ENCODE measurements at regions not wholly inside any gene's neighbourhood (a gene's known extent, or its start where the extent isn't known, plus 50 kb on each side); places are given as distances from the start of the nearest gene placed in this dataset.

DNA sequence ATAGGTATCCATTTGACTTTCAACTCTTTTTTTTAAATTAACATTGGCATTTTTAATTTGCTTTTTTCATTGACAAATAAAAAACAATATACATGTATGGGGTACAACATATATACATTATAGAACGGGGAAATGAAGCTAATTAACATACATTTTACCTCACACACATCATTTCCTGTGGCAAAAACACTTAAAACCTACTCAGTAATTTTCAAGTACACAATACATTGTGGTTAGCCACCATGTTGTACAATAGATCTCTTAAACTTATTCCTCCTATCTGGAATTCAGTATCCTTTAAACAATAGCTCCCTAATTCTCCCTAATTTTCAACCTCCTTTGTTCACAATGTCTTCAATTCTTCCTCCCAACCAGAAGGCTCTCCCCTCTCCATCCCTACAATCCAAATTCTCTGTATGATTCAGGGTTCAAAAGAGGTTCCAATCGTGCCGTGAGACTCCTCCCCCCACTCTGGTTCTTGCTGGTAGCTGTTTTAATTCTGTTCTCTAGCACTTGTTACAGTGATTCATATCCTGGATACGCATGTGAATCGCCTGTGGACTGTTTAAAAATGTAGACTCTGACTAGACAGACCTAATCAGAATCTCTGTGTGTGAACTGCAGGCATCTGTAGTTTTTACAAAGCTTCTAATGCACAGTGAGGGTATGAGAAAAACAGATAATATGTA, 87.6 kb upstream of the DUSP10 start:
- H3K9ac ChIP-seq (ENCODE audit: low read length): no peak overlapping the region
- H3K4me1 ChIP-seq (ENCODE audit: insufficient read depth, low read length): peaks cover 22% of the 10 kb centered on the region
- no peak overlapping the region for H3K4me3 ChIP-seq (ENCODE audit: low read depth in 1 of 2, low read length in 2 of 2)
- H3K36me3 ChIP-seq (ENCODE audit: insufficient read depth, low read length): no peaks in the 10 kb centered on the region
- H3K27ac ChIP-seq (ENCODE audit: low read depth, low read length): no peak overlapping the region
- no peaks in the 10 kb centered on the region for H3K9me3 ChIP-seq (ENCODE audit: low read length)
- H3K27me3 ChIP-seq (ENCODE audit: control insufficient read depth in 1 of 2, insufficient read depth in 2 of 2, low read length in 2 of 2): no peaks in the 10 kb centered on the region

DNA sequence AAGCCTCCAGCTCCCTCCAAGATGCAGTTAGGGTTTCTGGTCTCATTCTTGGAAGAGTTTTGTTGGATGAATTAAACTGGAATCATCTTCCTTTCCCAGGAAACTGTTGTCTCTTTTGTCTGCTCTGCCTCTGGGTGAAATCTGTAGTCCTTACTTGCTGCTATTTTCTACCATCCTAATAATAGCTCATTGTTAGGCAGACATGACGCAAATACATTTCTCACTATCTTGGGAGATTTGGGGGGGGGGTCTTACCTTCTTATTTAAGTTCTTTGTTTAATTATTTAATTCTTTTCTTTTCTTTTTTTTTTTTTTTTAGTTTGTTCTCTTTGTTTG, 85.4 kb upstream of the DUSP10 start:
- Histone ChIP-seq H3K27me3 (ENCODE audit: control insufficient read depth in 1 of 2, insufficient read depth in 2 of 2, low read length in 2 of 2) (no peaks in the 10 kb centered on the region), H3K9me3 (ENCODE audit: low read length) (no peaks in the 10 kb centered on the region), H3K27ac (ENCODE audit: low read depth, low read length) (no peak overlapping the region), H3K36me3 (ENCODE audit: insufficient read depth, low read length) (no peaks in the 10 kb centered on the region), H3K9ac (ENCODE audit: low read length) (no peak overlapping the region), H3K4me1 (ENCODE audit: insufficient read depth, low read length) (peaks cover 13% of the 10 kb centered on the region), H3K4me3 (ENCODE audit: low read depth in 1 of 2, low read length in 2 of 2) (no peak overlapping the region)

DNA sequence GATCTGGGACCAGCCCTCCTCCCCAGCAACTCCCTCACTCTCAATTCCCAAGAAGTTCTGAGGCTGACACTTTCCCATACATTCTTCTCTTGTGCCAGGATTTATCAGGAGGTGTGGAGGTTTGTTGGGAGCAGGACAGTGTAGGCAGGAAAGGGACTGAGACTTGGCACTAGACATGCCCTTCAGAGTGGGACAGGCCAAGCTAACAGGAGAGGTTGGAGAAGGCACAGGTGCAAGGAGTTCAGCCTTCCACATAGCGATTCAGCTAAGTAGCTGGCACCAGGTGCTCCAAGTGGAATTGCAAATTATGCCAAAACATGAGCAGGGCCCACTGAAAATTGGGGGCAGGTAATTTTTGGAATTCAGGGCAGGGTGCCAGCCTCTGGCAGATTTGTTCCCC, 83.0 kb upstream of the DUSP10 start:
- no peak overlapping the region for H3K9ac ChIP-seq (ENCODE audit: low read length)
- H3K4me3 ChIP-seq (ENCODE audit: low read depth in 1 of 2, low read length in 2 of 2): no peak overlapping the region
- no peak overlapping the region for H3K27ac ChIP-seq (ENCODE audit: low read depth, low read length)
- peaks cover 5% of the 10 kb centered on the region for H3K4me1 ChIP-seq (ENCODE audit: insufficient read depth, low read length)
- H3K9me3 ChIP-seq (ENCODE audit: low read length): no peaks in the 10 kb centered on the region
- no peaks in the 10 kb centered on the region for H3K27me3 ChIP-seq (ENCODE audit: control insufficient read depth in 1 of 2, insufficient read depth in 2 of 2, low read length in 2 of 2)
- H3K36me3 ChIP-seq (ENCODE audit: insufficient read depth, low read length): no peaks in the 10 kb centered on the region

DNA sequence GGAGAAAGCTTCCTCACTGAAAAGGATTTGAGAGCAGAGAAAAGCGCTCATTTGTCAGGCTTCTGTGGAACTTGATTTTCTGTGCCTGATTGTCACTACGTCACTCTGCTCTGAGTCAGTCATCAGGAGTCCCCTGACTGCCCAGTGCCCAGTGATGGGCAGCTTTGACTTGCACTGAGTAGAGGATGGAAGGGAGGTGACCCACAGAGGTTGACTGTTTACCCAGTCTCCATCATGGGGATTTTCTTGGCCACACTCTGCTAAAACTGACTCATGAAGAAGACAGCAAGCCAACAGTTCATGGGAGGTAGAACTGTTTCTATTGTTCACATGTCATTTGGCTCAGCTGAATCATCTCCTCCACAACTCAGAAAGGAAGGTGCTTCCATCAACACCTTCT, 82.1 kb upstream of the DUSP10 start:
- Histone ChIP-seq H3K9ac (ENCODE audit: low read length) (no peak overlapping the region), H3K36me3 (ENCODE audit: insufficient read depth, low read length) (no peaks in the 10 kb centered on the region), H3K9me3 (ENCODE audit: low read length) (no peaks in the 10 kb centered on the region), H3K27ac (ENCODE audit: low read depth, low read length) (no peak overlapping the region), H3K4me1 (ENCODE audit: insufficient read depth, low read length) (no peaks in the 10 kb centered on the region), H3K27me3 (ENCODE audit: control insufficient read depth in 1 of 2, insufficient read depth in 2 of 2, low read length in 2 of 2) (no peaks in the 10 kb centered on the region), H3K4me3 (ENCODE audit: low read depth in 1 of 2, low read length in 2 of 2) (no peak overlapping the region)

DNA sequence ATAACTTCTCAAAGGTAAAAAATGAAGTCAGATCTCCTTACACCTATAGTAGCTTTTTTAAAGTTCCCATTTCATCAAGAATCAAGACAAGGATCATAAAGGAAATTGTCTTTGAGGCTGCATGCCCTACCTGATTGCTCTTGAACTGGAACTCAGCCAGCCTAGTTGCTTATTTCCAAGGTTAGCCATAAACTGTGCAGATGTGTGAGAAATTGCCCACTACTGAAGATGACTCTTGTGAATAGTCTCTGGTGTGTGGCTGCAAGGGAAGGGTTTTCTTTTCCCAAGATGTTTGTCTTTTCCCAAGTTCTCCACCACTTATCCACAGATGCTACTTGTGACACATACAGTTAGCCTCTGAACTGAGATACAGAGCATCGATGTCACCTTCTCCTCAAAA, 81.7 kb upstream of the DUSP10 start:
- Histone ChIP-seq H3K27ac (ENCODE audit: low read depth, low read length) (no peak overlapping the region), H3K36me3 (ENCODE audit: insufficient read depth, low read length) (no peaks in the 10 kb centered on the region), H3K9ac (ENCODE audit: low read length) (no peak overlapping the region), H3K4me1 (ENCODE audit: insufficient read depth, low read length) (no peaks in the 10 kb centered on the region), H3K9me3 (ENCODE audit: low read length) (no peaks in the 10 kb centered on the region), H3K27me3 (ENCODE audit: control insufficient read depth in 1 of 2, insufficient read depth in 2 of 2, low read length in 2 of 2) (no peaks in the 10 kb centered on the region), H3K4me3 (ENCODE audit: low read depth in 1 of 2, low read length in 2 of 2) (no peak overlapping the region)

DNA sequence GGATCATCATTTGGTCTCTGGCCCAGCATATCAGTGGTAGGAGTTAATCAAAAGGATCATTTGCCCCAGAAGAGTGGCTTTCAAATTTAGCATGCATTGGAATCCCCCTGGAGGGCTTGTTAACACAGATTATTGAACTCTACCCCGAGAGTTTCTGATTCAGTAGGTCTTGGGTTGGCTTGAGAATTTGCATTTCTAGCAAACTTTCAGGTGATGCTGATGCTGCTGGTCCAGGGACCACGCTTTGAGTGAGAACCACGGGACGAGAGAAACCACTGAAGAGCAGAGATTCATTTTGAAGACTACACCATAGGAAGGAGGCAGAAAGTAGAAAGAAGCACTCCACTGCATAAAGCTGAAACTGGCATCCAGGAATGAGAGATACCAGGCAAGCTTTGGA, 81.3 kb upstream of the DUSP10 start:
- no peak overlapping the region for H3K27ac ChIP-seq (ENCODE audit: low read depth, low read length)
- H3K36me3 ChIP-seq (ENCODE audit: insufficient read depth, low read length): no peaks in the 10 kb centered on the region
- no peak overlapping the region for H3K9ac ChIP-seq (ENCODE audit: low read length)
- H3K4me1 ChIP-seq (ENCODE audit: insufficient read depth, low read length): no peaks in the 10 kb centered on the region
- no peaks in the 10 kb centered on the region for H3K27me3 ChIP-seq (ENCODE audit: control insufficient read depth in 1 of 2, insufficient read depth in 2 of 2, low read length in 2 of 2)
- H3K9me3 ChIP-seq (ENCODE audit: low read length): no peaks in the 10 kb centered on the region
- no peak overlapping the region for H3K4me3 ChIP-seq (ENCODE audit: low read depth in 1 of 2, low read length in 2 of 2)

DNA sequence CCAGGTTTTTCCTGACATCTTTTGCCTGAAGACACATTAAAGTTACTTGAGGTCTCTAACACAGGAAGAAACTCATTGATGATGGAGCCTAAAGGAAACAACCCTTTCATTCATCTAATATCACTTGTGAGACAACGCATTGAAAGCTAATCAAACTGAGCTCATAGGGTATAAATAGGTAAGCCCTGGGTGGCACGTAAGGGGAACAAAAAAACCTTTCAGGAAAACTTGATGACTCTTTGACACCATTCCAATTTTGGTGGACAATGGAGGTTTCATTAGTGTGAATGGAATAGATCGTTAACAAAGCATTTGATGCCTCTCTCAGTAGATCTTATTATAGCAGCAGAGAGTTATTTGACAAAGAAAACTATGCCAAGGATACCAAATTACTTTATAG, 80.7 kb upstream of the DUSP10 start:
- Histone ChIP-seq H3K27me3 (ENCODE audit: control insufficient read depth in 1 of 2, insufficient read depth in 2 of 2, low read length in 2 of 2) (no peaks in the 10 kb centered on the region), H3K27ac (ENCODE audit: low read depth, low read length) (no peak overlapping the region), H3K9me3 (ENCODE audit: low read length) (no peaks in the 10 kb centered on the region), H3K9ac (ENCODE audit: low read length) (no peak overlapping the region), H3K36me3 (ENCODE audit: insufficient read depth, low read length) (no peaks in the 10 kb centered on the region), H3K4me3 (ENCODE audit: low read depth in 1 of 2, low read length in 2 of 2) (no peak overlapping the region), H3K4me1 (ENCODE audit: insufficient read depth, low read length) (no peaks in the 10 kb centered on the region)

DNA sequence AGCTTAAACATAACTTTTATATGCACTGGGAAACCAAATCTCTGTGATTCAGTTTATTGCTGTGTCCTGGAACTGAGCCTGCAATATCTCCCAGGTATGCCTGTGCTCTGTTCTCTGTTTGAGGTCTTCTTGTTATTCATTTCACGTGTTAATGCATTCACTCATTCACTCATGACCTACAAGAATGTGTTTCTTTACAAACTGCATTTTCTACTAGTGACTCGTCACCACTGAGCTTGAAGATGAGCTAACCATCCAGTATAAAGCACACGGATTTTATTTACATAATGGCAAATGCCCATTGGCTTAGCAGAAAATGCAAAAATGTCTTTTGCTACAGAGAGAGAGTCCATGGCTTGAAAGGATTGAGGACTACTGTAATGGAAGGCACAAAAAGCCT, 75.0 kb upstream of the DUSP10 start:
- H3K27me3 ChIP-seq (ENCODE audit: control insufficient read depth in 1 of 2, insufficient read depth in 2 of 2, low read length in 2 of 2): no peaks in the 10 kb centered on the region
- H3K9ac ChIP-seq (ENCODE audit: low read length): no peak overlapping the region
- H3K27ac ChIP-seq (ENCODE audit: low read depth, low read length): no peak overlapping the region
- H3K4me3 ChIP-seq (ENCODE audit: low read depth in 1 of 2, low read length in 2 of 2): no peak overlapping the region
- H3K36me3 ChIP-seq (ENCODE audit: insufficient read depth, low read length): no peaks in the 10 kb centered on the region
- no peaks in the 10 kb centered on the region for H3K4me1 ChIP-seq (ENCODE audit: insufficient read depth, low read length)
- H3K9me3 ChIP-seq (ENCODE audit: low read length): no peaks in the 10 kb centered on the region

DNA sequence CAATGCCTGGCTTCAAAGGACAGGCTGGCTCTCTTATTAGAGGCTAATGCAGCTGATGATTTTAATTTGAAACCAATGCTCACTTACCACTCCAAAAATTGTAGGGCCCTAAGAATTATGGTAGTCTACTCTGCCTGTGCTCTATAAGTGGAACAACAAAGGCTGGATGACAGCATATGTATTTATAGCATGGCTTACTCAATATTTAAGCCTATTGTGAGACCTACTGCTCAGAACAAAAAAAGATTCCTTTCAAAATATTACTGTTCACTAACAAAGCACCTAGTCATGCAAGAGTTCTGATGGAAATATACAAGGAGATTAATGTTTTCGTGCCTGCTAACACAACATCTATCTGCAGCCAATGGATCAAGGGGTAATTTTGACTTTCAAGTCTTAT, 73.8 kb upstream of the DUSP10 start:
- Histone ChIP-seq H3K27ac (ENCODE audit: low read depth, low read length) (no peak overlapping the region), H3K36me3 (ENCODE audit: insufficient read depth, low read length) (no peaks in the 10 kb centered on the region), H3K4me3 (ENCODE audit: low read depth in 1 of 2, low read length in 2 of 2) (no peak overlapping the region), H3K27me3 (ENCODE audit: control insufficient read depth in 1 of 2, insufficient read depth in 2 of 2, low read length in 2 of 2) (no peaks in the 10 kb centered on the region), H3K9me3 (ENCODE audit: low read length) (no peaks in the 10 kb centered on the region), H3K4me1 (ENCODE audit: insufficient read depth, low read length) (no peaks in the 10 kb centered on the region), H3K9ac (ENCODE audit: low read length) (no peak overlapping the region)

DNA sequence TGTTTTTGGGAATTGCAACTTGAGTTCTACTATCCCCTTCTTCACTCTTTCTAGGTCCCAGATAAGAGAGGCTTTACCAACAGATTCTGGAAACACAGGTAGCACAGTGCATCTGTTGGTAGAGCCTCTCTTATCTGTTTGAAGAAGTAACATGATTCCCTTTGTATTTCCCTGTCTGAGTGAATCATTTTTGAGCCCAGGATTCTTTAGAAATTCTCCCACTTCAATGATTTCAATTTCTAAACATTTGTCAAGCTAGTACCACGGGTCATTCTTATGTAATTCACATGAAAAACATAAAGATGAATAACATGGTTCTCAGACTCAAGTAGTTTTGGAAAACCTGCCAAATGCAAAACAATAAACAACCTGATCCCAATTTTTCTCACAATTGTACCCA, 72.0 kb upstream of the DUSP10 start:
- no peak overlapping the region for H3K4me3 ChIP-seq (ENCODE audit: low read depth in 1 of 2, low read length in 2 of 2)
- no peaks in the 10 kb centered on the region for H3K36me3 ChIP-seq (ENCODE audit: insufficient read depth, low read length)
- H3K9me3 ChIP-seq (ENCODE audit: low read length): no peaks in the 10 kb centered on the region
- H3K27me3 ChIP-seq (ENCODE audit: control insufficient read depth in 1 of 2, insufficient read depth in 2 of 2, low read length in 2 of 2): no peaks in the 10 kb centered on the region
- no peaks in the 10 kb centered on the region for H3K4me1 ChIP-seq (ENCODE audit: insufficient read depth, low read length)
- H3K9ac ChIP-seq (ENCODE audit: low read length): no peak overlapping the region
- no peak overlapping the region for H3K27ac ChIP-seq (ENCODE audit: low read depth, low read length)

DNA sequence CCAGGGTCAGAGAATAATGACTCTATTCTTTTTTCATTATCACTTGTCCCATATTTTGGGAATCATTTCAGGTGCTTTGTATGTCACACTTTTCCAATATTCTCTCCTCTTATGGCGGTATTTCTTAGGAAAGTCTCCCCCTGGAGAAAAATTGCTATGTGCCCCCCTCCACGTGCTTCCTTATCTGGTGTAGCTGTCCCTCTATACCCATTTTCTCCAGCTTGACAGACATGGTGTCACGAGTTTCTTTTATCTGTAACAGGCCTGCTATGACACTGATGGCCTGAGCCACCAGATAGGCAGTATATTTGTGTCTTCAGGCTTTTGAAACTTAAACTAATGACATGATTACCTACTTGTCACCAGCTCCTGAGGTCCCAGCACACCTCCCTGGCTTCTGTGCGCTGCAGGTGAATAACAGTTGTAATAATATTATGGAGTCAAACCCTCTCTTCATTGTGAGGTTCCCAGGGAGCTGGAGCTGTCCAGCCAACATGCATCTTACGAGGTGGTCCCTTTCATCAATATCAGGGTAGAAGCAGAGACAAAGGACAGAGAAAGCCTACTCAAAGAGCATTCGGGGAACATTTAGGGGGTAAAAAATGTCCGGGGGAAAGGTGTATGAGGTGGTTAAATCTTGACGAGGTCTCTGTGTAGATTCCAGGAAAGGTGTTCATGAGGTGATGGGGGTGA, 71.2 kb upstream of the DUSP10 start:
- Histone ChIP-seq H3K27ac (ENCODE audit: low read depth, low read length) (no peak overlapping the region), H3K27me3 (ENCODE audit: control insufficient read depth in 1 of 2, insufficient read depth in 2 of 2, low read length in 2 of 2) (no peaks in the 10 kb centered on the region)

DNA sequence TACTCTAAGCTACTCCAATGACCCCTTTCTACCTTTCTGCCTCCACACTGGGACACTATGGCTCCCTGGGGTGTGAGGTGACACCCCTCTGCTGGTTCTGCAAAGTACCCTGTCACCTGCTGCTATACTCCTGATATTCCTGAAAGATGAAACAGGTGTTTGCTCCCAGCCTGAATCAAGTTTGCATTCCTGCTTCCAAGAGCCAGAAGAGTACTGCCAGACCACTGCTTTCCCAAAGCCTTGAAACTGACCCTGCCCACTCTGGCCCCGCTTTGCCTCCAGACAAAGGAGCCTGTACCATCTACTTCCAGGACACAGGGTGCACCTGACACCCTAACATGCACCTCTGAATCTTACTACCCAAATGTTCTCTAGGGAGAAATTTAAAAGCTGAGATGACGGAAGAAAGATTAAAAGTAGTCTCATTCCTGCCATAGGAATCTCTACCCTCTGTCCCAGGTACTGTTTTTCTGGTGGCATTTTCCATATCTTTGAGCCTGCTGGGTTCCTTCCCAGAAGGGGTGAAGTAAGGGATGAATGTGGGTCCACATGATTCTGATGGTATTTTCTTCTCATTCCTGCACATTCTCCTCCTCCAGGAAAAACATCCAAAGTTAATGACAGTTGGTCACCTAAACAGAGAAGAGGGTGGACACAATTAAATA, 70.3 kb upstream of the DUSP10 start:
- no peaks in the 10 kb centered on the region for H3K27me3 ChIP-seq (ENCODE audit: control insufficient read depth in 1 of 2, insufficient read depth in 2 of 2, low read length in 2 of 2)
- H3K9ac ChIP-seq (ENCODE audit: low read length): no peak overlapping the region
- H3K4me1 ChIP-seq (ENCODE audit: insufficient read depth, low read length): no peaks in the 10 kb centered on the region
- no peak overlapping the region for H3K27ac ChIP-seq (ENCODE audit: low read depth, low read length)
- H3K9me3 ChIP-seq (ENCODE audit: low read length): no peaks in the 10 kb centered on the region
- H3K36me3 ChIP-seq (ENCODE audit: insufficient read depth, low read length): no peaks in the 10 kb centered on the region
- no peak overlapping the region for H3K4me3 ChIP-seq (ENCODE audit: low read depth in 1 of 2, low read length in 2 of 2)

More for the DNA sequence above, 71.2 kb upstream of the DUSP10 start:
- no peaks in the 10 kb centered on the region for H3K9me3 ChIP-seq (ENCODE audit: low read length)
- no peak overlapping the region for H3K4me3 ChIP-seq (ENCODE audit: low read depth in 1 of 2, low read length in 2 of 2)
- no peaks in the 10 kb centered on the region for H3K36me3 ChIP-seq (ENCODE audit: insufficient read depth, low read length)
- H3K4me1 ChIP-seq (ENCODE audit: insufficient read depth, low read length): no peaks in the 10 kb centered on the region
- no peak overlapping the region for H3K9ac ChIP-seq (ENCODE audit: low read length)

Measured in muscle layer of colon (tissue), 2 donors.